HG03175 (cell line): ENCODE measurements at regions not wholly inside any gene's neighbourhood (a gene's known extent, or its start where the extent isn't known, plus 50 kb on each side); places are given as distances from the start of the nearest gene placed in this dataset.
A peak's percentile ranks its signal among the peaks of the same experiment; 100 is the strongest.
"Not testable (repeated sequence)": the region's sequence is repeated elsewhere in the genome, so short reads cannot be mapped to it uniquely, and the experiment has no call there.

ENCODE experiments used
- ATAC-seq: cut with Tn5 transposase; IDR thresholded peaks from one replicate; pipeline ENCODE4 v1.9.1; 2021; ENCODE audit warnings: mild to moderate bottlenecking, moderate library complexity; ENCODE audit not compliant: unreplicated experiment

DNA sequence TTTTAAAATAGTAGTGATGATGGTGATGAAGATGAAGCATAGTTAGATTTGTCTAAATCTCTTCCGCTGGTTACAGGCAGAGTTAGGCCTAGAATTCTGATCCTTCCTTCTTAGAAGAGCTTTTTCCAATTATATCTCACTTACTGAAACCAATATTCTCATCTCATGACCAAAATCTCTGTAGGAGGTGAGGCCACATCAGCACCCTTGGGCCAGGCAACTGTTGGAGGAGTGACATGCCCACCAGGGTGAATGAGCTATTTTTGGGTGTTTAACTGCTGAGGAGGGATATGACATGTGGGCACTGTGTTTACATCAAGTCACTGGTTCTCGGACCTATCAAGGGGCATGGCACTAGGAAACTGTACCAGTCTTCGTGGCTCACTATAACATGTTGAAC, 102.2 kb upstream of the SLC24A3 start:
- no peak for ATAC-seq

DNA sequence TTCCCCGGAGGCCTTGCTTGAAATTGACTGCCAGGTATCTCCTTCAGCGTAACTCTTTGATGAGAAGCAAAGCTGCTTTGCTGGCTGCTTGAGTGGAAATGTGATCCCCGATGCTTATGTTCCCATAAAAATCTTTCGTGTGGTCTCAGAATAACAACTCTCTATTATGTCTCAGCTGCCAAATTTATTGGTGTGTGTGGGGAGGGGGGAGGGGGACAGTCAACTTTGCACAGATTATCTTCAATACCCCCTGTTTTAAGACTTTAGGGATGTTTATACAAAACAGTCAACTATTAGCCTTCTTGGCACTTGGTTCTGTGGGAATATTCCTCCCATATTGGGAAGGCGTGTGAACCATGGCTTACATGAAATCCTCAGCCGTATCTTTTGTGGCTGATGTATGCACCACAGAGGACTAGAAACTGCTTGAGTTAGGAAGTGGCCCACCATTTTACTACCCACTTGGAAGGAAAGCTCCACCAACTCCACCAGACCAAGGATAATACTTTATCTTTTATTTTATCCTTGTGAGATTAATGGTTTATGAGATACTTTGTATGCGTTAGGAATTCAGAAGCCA, 101.5 kb upstream of the SLC24A3 start:
- ATAC-seq = no peak

DNA sequence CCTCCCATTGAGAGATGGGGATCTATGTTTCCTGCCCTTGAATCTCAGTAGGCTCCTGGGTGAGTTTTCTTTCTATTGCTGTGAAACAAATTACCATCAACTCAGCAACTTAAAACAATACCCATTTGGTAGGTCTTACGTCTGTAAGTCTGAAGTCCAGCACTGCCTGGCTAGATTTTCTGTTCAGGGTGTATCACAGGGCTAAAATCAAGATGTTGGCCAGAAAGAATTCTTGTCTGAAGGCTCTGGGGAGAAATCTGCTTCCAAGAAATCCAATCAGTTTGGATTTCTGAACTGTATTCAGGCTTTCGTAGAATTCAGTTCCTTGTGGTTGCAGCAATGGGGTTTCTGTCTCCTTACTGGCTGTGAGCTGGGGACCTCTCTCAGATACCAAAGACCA, 99.6 kb upstream of the SLC24A3 start:
- no peak for ATAC-seq

GRCh38 chr20:19113343-19113930, 99.0 kb upstream of the SLC24A3 start:
- no peak for ATAC-seq

- peak; percentile 51 for ATAC-seq
Observed at GRCh38 chr20:19114410-19114809, 98.0 kb upstream of the SLC24A3 start.

DNA sequence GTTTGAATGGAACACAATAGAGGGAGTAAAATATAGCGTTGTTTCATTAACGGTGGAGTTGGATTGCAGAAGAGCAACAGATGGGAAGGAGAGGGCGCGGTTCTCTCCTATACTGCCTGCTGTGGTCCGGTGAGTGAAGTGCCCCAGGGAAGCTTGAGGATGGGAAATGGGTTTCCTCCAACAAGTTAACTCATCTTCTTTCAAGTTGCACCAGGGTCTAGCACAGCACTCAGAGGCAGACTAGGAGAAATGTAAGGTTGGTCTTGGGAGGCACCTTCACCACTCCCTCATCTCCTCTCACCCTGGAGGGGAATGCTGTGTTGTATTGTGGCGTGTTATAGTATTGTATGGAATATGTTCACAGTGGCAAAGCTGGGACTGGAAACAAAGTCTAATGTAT, 96.9 kb upstream of the SLC24A3 start:
- no peak for ATAC-seq

- ATAC-seq = no peak
Observed at GRCh38 chr20:19120011-19120410, 92.4 kb upstream of the SLC24A3 start.

- no peak for ATAC-seq
Observed at GRCh38 chr20:19120569-19120968, 91.9 kb upstream of the SLC24A3 start.

- no peak for ATAC-seq
Observed at GRCh38 chr20:19121463-19121862, 91.0 kb upstream of the SLC24A3 start.

- no peak for ATAC-seq
Observed at GRCh38 chr20:19121916-19122315, 90.5 kb upstream of the SLC24A3 start.

- ATAC-seq = no peak
Observed at GRCh38 chr20:19122395-19122794, 90.0 kb upstream of the SLC24A3 start.

- no peak for ATAC-seq
Observed at GRCh38 chr20:19125508-19125907, 86.9 kb upstream of the SLC24A3 start.

GRCh38 chr20:19129306-19129705, 83.1 kb upstream of the SLC24A3 start:
- ATAC-seq = no peak

GRCh38 chr20:19129976-19130612, 82.3 kb upstream of the SLC24A3 start:
- no peak for ATAC-seq

GRCh38 chr20:19130613-19130984, 81.8 kb upstream of the SLC24A3 start:
- no peak for ATAC-seq

- no peak for ATAC-seq
Observed at GRCh38 chr20:19137641-19138040, 74.8 kb upstream of the SLC24A3 start.

GRCh38 chr20:19138758-19139157, 73.7 kb upstream of the SLC24A3 start:
- no peak for ATAC-seq

- ATAC-seq = not testable (repeated sequence)
Observed at GRCh38 chr20:19139584-19139983, 72.9 kb upstream of the SLC24A3 start.

DNA sequence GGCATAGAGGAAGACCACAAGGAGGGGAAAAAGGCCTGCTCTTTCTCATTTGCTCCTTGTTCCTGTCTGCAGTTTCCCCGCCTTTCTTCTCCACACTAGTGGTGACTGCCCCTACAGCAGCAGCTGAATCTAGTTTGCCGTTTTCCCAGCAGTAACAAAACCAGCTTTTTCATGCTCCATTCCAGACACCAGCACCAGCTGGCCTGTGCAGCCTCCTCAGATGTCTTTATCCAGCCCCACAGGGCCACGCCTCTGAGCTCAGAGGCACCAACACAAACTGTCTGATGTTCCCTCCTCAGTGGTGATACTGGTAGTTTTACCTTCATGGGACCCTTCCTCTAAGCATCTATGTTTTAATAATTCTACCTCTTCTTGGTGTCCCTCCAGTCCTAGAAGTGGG, 70.4 kb upstream of the SLC24A3 start:
- ATAC-seq = no peak

GRCh38 chr20:19143890-19144289, 68.6 kb upstream of the SLC24A3 start:
- ATAC-seq = no peak

DNA sequence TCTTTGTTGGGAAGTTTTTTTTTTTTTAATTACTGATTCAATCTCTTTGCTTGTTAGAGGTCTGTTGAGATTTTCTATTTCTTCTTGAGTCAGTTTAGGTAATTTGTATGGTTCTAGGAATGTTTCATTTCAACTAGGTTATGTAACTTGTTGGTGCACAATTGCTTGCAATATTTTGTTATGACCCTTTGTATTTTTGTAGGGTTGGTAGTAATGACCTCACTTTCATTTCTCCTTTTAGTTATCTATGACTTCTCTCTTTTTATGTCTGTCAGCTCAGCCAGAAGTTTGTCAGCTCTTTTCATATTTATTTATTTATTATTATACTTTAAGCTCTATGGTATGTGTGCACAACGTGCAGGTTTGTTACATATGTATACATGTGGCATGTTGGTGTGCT, 51.1 kb upstream of the SLC24A3 start:
- no peak for ATAC-seq
